ENCODE measurements at regions not wholly inside any gene's neighbourhood (a gene's known extent, or its start where the extent isn't known, plus 50 kb on each side); places are given as distances from the start of the nearest gene placed in this dataset.

DNA sequence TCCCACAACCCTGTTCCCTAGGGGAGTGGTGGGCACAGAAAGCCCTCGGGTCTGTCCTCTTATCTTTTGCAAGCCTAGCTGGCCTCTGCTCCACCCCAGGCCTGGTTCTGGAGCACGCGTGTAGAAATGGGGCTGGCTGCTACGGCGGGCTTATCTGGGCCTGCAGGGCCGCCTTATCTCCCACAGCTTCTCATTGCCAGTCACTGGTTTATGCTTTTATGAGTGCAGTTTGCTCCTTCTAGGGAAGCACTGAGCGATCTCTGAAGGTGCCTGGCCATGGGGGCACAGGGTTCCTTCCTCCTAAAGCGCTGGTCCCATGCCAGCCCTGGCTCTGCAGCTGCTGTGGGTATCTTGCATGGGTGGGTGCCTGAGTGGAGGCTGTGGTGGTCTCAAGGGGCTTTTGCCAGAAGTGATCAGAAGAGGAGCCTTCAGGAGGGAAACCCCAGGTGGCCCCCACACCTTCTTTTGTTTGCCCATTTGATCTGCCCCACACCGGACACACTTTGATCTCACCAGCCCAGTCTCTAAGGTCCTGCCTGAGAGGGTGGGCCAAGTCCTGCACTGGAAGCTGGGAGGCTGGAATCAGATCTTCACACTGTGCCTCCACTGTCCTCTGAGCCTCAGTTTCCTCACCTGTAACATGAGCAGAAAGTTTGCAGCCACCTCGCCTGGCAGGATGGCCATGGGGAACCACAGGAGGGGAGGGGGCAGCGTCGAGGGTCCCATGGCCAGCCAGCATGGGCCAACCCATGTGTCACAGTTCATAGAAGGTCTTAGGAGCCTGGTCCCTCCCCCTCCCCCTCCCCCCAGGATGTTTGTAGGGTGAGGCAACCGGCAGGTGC is 86.6 kb upstream of the FGF3 start:
- peaks cover 7 to 19% of the 10 kb centered on the region in 2 donors for H3K27me3 ChIP-seq (ENCODE audit: control insufficient read depth in 1 of 2, insufficient read depth in 2 of 2, low read length in 2 of 2)
- no peak overlapping the region for H3K9ac ChIP-seq (ENCODE audit: low read length in 2 of 2)
- H3K4me3 ChIP-seq (ENCODE audit: low read length in 2 of 2): no peak overlapping the region
- peaks cover 2% of the 10 kb centered on the region for H3K4me1 ChIP-seq (ENCODE audit: control insufficient read depth, insufficient read depth, low read length)
- no peak overlapping the region for H3K27ac ChIP-seq (ENCODE audit: low read length)
- H3K9me3 ChIP-seq (ENCODE audit: control insufficient read depth in 2 of 2, low read length in 2 of 2): no peaks in the 10 kb centered on the region
- H3K36me3 ChIP-seq (ENCODE audit: control insufficient read depth in 2 of 2, insufficient read depth in 2 of 2, low read length in 2 of 2): no peaks in the 10 kb centered on the region

GRCh38 chr11:69906453-69906907 is 87.3 kb upstream of the FGF3 start:
- Histone ChIP-seq H3K27me3 (ENCODE audit: control insufficient read depth in 1 of 2, insufficient read depth in 2 of 2, low read length in 2 of 2) (peaks cover 7 to 19% of the 10 kb centered on the region in 2 donors), H3K4me1 (ENCODE audit: control insufficient read depth, insufficient read depth, low read length) (peaks cover 2% of the 10 kb centered on the region), H3K36me3 (ENCODE audit: control insufficient read depth in 2 of 2, insufficient read depth in 2 of 2, low read length in 2 of 2) (no peaks in the 10 kb centered on the region), H3K27ac (ENCODE audit: low read length) (no peak overlapping the region), H3K9me3 (ENCODE audit: control insufficient read depth in 2 of 2, low read length in 2 of 2) (no peaks in the 10 kb centered on the region), H3K9ac (ENCODE audit: low read length in 2 of 2) (no peak overlapping the region), H3K4me3 (ENCODE audit: low read length in 2 of 2) (no peak overlapping the region)

GRCh38 chr11:69907611-69908010 is 88.4 kb upstream of the FGF3 start:
- no peak overlapping the region for H3K27ac ChIP-seq (ENCODE audit: low read length)
- peaks cover 2% of the 10 kb centered on the region for H3K4me1 ChIP-seq (ENCODE audit: control insufficient read depth, insufficient read depth, low read length)
- peaks cover 7 to 19% of the 10 kb centered on the region in 2 donors for H3K27me3 ChIP-seq (ENCODE audit: control insufficient read depth in 1 of 2, insufficient read depth in 2 of 2, low read length in 2 of 2)
- H3K9me3 ChIP-seq (ENCODE audit: control insufficient read depth in 2 of 2, low read length in 2 of 2): no peaks in the 10 kb centered on the region
- H3K9ac ChIP-seq (ENCODE audit: low read length in 2 of 2): no peak overlapping the region
- H3K4me3 ChIP-seq (ENCODE audit: low read length in 2 of 2): no peak overlapping the region
- H3K36me3 ChIP-seq (ENCODE audit: control insufficient read depth in 2 of 2, insufficient read depth in 2 of 2, low read length in 2 of 2): no peaks in the 10 kb centered on the region

- Histone ChIP-seq H3K27ac (ENCODE audit: low read length) (no peak overlapping the region), H3K27me3 (ENCODE audit: control insufficient read depth in 1 of 2, insufficient read depth in 2 of 2, low read length in 2 of 2) (peaks cover 7 to 19% of the 10 kb centered on the region in 2 donors), H3K4me3 (ENCODE audit: low read length in 2 of 2) (no peak overlapping the region), H3K9me3 (ENCODE audit: control insufficient read depth in 2 of 2, low read length in 2 of 2) (no peaks in the 10 kb centered on the region), H3K4me1 (ENCODE audit: control insufficient read depth, insufficient read depth, low read length) (peaks cover 2% of the 10 kb centered on the region), H3K36me3 (ENCODE audit: control insufficient read depth in 2 of 2, insufficient read depth in 2 of 2, low read length in 2 of 2) (no peaks in the 10 kb centered on the region), H3K9ac (ENCODE audit: low read length in 2 of 2) (no peak overlapping the region)
Observed at GRCh38 chr11:69908511-69909220, 89.5 kb upstream of the FGF3 start.

- Histone ChIP-seq H3K4me3 (ENCODE audit: low read length in 2 of 2) (no peak overlapping the region), H3K4me1 (ENCODE audit: control insufficient read depth, insufficient read depth, low read length) (peaks cover 4% of the 10 kb centered on the region), H3K9me3 (ENCODE audit: control insufficient read depth in 2 of 2, low read length in 2 of 2) (no peaks in the 10 kb centered on the region), H3K27ac (ENCODE audit: low read length) (no peak overlapping the region), H3K27me3 (ENCODE audit: control insufficient read depth in 1 of 2, insufficient read depth in 2 of 2, low read length in 2 of 2) (peaks cover 9 to 18% of the 10 kb centered on the region in 2 donors), H3K36me3 (ENCODE audit: control insufficient read depth in 2 of 2, insufficient read depth in 2 of 2, low read length in 2 of 2) (no peaks in the 10 kb centered on the region), H3K9ac (ENCODE audit: low read length in 2 of 2) (no peak overlapping the region)
Observed at GRCh38 chr11:69909561-69910518, 90.6 kb upstream of the FGF3 start.

GRCh38 chr11:69910519-69911309 is 91.5 kb upstream of the FGF3 start:
- Histone ChIP-seq H3K27ac (ENCODE audit: low read length) (no peak overlapping the region), H3K4me3 (ENCODE audit: low read length in 2 of 2) (no peak overlapping the region), H3K9me3 (ENCODE audit: control insufficient read depth in 2 of 2, low read length in 2 of 2) (no peaks in the 10 kb centered on the region), H3K36me3 (ENCODE audit: control insufficient read depth in 2 of 2, insufficient read depth in 2 of 2, low read length in 2 of 2) (no peaks in the 10 kb centered on the region), H3K4me1 (ENCODE audit: control insufficient read depth, insufficient read depth, low read length) (peaks cover 12% of the 10 kb centered on the region), H3K9ac (ENCODE audit: low read length in 2 of 2) (no peak overlapping the region), H3K27me3 (ENCODE audit: control insufficient read depth in 1 of 2, insufficient read depth in 2 of 2, low read length in 2 of 2) (peaks cover 17 to 22% of the 10 kb centered on the region in 2 donors)

DNA sequence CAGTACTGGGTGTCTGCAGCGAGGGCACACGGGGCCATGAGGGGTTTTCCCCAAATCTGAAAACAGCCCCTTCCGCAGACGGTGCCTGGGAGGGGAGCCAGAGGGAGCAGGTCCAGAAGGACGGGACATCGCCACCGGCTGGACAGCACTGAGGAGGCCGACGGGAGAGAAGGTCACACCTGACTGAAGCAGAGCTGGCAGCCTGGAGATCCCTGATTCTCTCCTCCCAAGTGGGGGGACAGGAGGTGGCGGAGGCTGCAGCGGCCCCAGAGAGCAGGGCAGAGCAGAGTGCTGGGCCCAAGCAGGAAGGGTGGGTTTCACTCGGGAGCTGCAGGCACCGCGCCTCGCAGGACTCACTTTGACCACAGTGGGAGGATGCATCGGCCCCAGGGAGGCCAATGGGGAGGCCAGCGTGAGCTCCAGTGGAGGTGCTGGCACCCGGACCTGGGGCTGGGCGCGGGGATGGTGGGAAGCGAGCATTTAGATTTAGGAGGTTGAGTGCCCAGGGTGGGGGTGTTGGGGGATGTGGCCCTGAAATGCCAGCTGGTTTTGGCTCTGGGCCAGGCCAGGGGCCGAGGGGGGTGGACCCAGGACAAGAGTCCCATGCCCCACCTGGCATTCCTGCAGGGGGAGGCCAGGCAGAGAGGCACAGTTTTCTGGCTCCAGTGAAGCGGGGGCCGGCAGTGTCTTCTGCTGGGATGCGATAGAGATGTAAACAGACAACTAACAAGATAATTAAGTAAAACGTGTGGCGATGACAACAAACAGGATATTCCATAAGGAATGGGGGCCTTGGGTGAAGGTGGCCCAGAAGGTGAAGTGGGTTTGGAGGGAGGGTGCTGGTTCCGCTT is 92.3 kb upstream of the FGF3 start:
- Histone ChIP-seq H3K27me3 (ENCODE audit: control insufficient read depth in 1 of 2, insufficient read depth in 2 of 2, low read length in 2 of 2) (peaks cover 17 to 19% of the 10 kb centered on the region in 2 donors), H3K9ac (ENCODE audit: low read length in 2 of 2) (no peak overlapping the region), H3K4me1 (ENCODE audit: control insufficient read depth, insufficient read depth, low read length) (peaks cover 16% of the 10 kb centered on the region), H3K27ac (ENCODE audit: low read length) (no peak overlapping the region), H3K9me3 (ENCODE audit: control insufficient read depth in 2 of 2, low read length in 2 of 2) (no peaks in the 10 kb centered on the region), H3K4me3 (ENCODE audit: low read length in 2 of 2) (no peak overlapping the region), H3K36me3 (ENCODE audit: control insufficient read depth in 2 of 2, insufficient read depth in 2 of 2, low read length in 2 of 2) (no peaks in the 10 kb centered on the region)

DNA sequence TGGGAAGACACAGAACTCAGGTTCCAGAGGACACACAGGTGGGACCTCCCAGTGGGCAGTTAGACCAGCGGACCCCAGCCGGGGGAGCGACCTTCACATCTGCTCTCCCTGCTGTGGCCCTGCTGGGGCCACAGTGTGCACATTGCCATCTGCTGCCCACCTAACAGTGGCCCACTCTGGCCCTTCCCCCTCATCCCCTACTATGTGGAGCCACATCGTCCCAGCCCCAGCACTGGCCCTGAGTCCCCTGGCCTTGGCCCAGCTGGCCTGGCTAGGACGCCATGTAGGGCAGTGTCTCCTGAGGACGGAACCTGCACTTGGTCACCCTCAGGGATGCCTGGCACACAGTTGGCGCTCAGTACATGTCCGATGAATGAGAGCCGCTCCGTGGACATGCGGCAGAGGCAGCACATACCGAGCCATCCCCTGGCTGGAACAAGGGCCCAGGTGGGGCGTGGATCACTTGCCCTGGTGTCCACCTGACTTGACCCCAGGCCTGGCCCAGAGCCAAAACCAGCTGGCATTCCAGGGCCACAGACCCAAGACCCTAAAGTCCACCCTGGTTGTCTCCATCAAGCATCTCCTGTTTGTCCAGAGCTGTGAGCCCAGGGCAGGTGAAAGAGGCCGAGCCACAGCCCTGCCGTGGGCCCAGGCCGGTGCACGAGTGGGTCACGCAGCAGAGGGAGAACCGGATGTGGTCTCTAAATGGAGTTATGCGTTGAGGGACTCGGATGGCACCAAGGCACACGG is 93.1 kb upstream of the FGF3 start:
- H3K36me3 ChIP-seq (ENCODE audit: control insufficient read depth in 2 of 2, insufficient read depth in 2 of 2, low read length in 2 of 2): no peaks in the 10 kb centered on the region
- H3K4me1 ChIP-seq (ENCODE audit: control insufficient read depth, insufficient read depth, low read length): peaks cover 16% of the 10 kb centered on the region
- H3K27me3 ChIP-seq (ENCODE audit: control insufficient read depth in 1 of 2, insufficient read depth in 2 of 2, low read length in 2 of 2): peaks cover 12 to 16% of the 10 kb centered on the region in 2 donors
- H3K4me3 ChIP-seq (ENCODE audit: low read length in 2 of 2): no peak overlapping the region
- no peak overlapping the region for H3K9ac ChIP-seq (ENCODE audit: low read length in 2 of 2)
- H3K27ac ChIP-seq (ENCODE audit: low read length): no peak overlapping the region
- no peaks in the 10 kb centered on the region for H3K9me3 ChIP-seq (ENCODE audit: control insufficient read depth in 2 of 2, low read length in 2 of 2)

DNA sequence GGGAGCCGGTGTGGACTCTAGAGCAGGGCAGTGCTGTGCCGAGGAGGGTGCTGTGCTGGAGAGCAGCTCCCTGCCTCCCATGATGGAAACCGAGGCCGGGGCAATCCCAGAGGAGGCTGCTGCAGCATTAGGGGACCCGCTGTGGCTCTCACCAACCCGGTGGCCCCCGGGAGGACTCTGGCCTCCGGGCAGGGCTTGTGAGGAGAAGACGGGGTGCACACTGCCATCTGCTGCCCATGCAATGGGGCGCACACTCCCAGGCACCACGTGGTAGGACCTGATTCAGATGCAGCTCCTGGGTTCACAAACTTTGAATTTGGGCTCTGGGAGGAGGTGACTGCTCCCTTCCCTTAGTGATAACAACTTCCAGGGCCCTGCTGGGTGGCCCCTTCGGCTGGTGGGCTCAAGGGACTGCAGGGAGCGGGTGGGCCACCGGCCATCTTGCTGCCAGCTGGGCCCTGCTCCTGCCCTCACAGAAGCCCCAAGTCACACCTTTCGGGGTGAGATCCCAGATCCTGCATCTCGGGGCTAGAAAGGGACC is 93.8 kb upstream of the FGF3 start:
- H3K4me1 ChIP-seq (ENCODE audit: control insufficient read depth, insufficient read depth, low read length): peaks cover 16% of the 10 kb centered on the region
- H3K27ac ChIP-seq (ENCODE audit: low read length): no peak overlapping the region
- H3K27me3 ChIP-seq (ENCODE audit: control insufficient read depth in 1 of 2, insufficient read depth in 2 of 2, low read length in 2 of 2): peaks cover 11 to 16% of the 10 kb centered on the region in 2 donors
- no peak overlapping the region for H3K9ac ChIP-seq (ENCODE audit: low read length in 2 of 2)
- no peaks in the 10 kb centered on the region for H3K36me3 ChIP-seq (ENCODE audit: control insufficient read depth in 2 of 2, insufficient read depth in 2 of 2, low read length in 2 of 2)
- H3K4me3 ChIP-seq (ENCODE audit: low read length in 2 of 2): no peak overlapping the region
- no peaks in the 10 kb centered on the region for H3K9me3 ChIP-seq (ENCODE audit: control insufficient read depth in 2 of 2, low read length in 2 of 2)

Measured in stomach smooth muscle (tissue), 2 donors.